Astrocyte of the spinal cord (primary cell): ENCODE measurements at regions not wholly inside any gene's neighbourhood (a gene's known extent, or its start where the extent isn't known, plus 50 kb on each side); places are given as distances from the start of the nearest gene placed in this dataset.

Source experiments
- DNase-seq: peaks from one replicate; pipeline ENCODE4 v3.0.0; 2011; ENCODE audit warnings: low read depth, low spot score
- H3K4me3 ChIP-seq: 2 replicates; pipeline ENCODE4 v1.5.1; 2011; ENCODE audit warnings: low read depth, mild to moderate bottlenecking, low read length, moderate library complexity
- CTCF ChIP-seq: IDR thresholded peaks from 2 replicates; pipeline ENCODE4 v1.5.1; 2012; ENCODE audit warnings: low read depth, mild to moderate bottlenecking, low read length, inconsistent platforms
- in situ Hi-C: cut with HindIII; loops from 2 replicates; pipeline ENCODE4 v1.10.0; 2017; ENCODE audit warnings: low sequenced_read_pairs

GRCh38 chr6:6926856-6927255, 180.9 kb upstream of the RREB1 start:
- DNase-seq: no peak
- H3K4me3 ChIP-seq: no peak overlapping the region
- no peak for TF ChIP-seq CTCF
- in situ Hi-C loops: no loop called here

GRCh38 chr6:6927521-6928361, 180.0 kb upstream of the RREB1 start:
- in situ Hi-C loops: no loop called here
- no peak for DNase-seq
- TF ChIP-seq CTCF: no peak
- no peak overlapping the region for H3K4me3 ChIP-seq

- in situ Hi-C loops: no loop called here
- DNase-seq: no peak
- H3K4me3 ChIP-seq: no peak overlapping the region
- TF ChIP-seq CTCF: no peak
Observed at GRCh38 chr6:6930223-6930880, 177.4 kb upstream of the RREB1 start.

- TF ChIP-seq CTCF: no peak
- in situ Hi-C loops: no loop called here
- no peak overlapping the region for H3K4me3 ChIP-seq
- no peak for DNase-seq
Observed at GRCh38 chr6:6931071-6932025, 176.4 kb upstream of the RREB1 start.

- no peak for TF ChIP-seq CTCF
- no peak overlapping the region for H3K4me3 ChIP-seq
- no peak for DNase-seq
- in situ Hi-C loops: no loop called here
Observed at GRCh38 chr6:6932341-6932740, 175.4 kb upstream of the RREB1 start.

GRCh38 chr6:6932968-6933367, 174.8 kb upstream of the RREB1 start:
- DNase-seq: no peak
- no peak for TF ChIP-seq CTCF
- in situ Hi-C loops: no loop called here
- H3K4me3 ChIP-seq: no peak overlapping the region
